Mesenchymal stem cell (in vitro differentiated cells and primary cell): ENCODE measurements at regions not wholly inside any gene's neighbourhood (a gene's known extent, or its start where the extent isn't known, plus 50 kb on each side); places are given as distances from the start of the nearest gene placed in this dataset.
A peak's percentile ranks its signal among the peaks of the same experiment; 100 is the strongest.

Experiments
- DNase-seq: peaks from one replicate; pipeline ENCODE4 v3.0.0-alpha.2; 2013
- H2AFZ ChIP-seq: one replicate; pipeline ENCODE4 v1.6.1; 2013; ENCODE audit warnings: low read depth, mild to moderate bottlenecking, control low read depth, inconsistent platforms, low read length, moderate library complexity
- H2AK5ac ChIP-seq: 2 replicates; pipeline ENCODE4 v1.6.1; 2013; ENCODE audit warnings: low read length, moderate library complexity, mild to moderate bottlenecking, inconsistent platforms; ENCODE audit not compliant: severe bottlenecking
- H2BK120ac ChIP-seq: one replicate; pipeline ENCODE4 v1.6.1; 2013; ENCODE audit warnings: low read depth, mild to moderate bottlenecking, inconsistent platforms, low read length, moderate library complexity
- H2BK12ac ChIP-seq, 2 experiments: one replicate each; pipeline ENCODE4 v1.6.1; 2013; ENCODE audit warnings: inconsistent platforms in 2 of 2, low read length in 2 of 2, mild to moderate bottlenecking in 2 of 2, moderate library complexity in 2 of 2, control low read depth in 1 of 2
- H2BK15ac ChIP-seq: one replicate; pipeline ENCODE4 v1.6.1; 2013; ENCODE audit warnings: mild to moderate bottlenecking, low read depth, inconsistent platforms; ENCODE audit not compliant: poor library complexity, severe bottlenecking
- H2BK5ac ChIP-seq: 2 replicates; pipeline ENCODE4 v1.6.1; 2013; ENCODE audit warnings: low read depth, mild to moderate bottlenecking, low read length, control low read depth, inconsistent platforms; ENCODE audit not compliant: poor library complexity, severe bottlenecking
- H3K14ac ChIP-seq, 2 experiments: one replicate each; pipeline ENCODE4 v1.6.1; 2013; ENCODE audit warnings: inconsistent platforms in 2 of 2, low read length in 2 of 2, control low read depth in 1 of 2, mild to moderate bottlenecking in 1 of 2, moderate library complexity in 1 of 2
- H3K18ac ChIP-seq, 2 experiments: one replicate each; pipeline ENCODE4 v1.6.1; 2013; ENCODE audit warnings: inconsistent platforms in 2 of 2, low read length in 2 of 2, control low read depth in 1 of 2, low read depth in 1 of 2, mild to moderate bottlenecking in 1 of 2
- H3K23ac ChIP-seq, 2 experiments: one replicate each; pipeline ENCODE4 v1.6.1; 2013; ENCODE audit warnings: inconsistent platforms in 2 of 2, low read length in 2 of 2, mild to moderate bottlenecking in 2 of 2, moderate library complexity in 2 of 2, control low read depth in 1 of 2
- H3K27ac ChIP-seq: 2 replicates; pipeline ENCODE4 v1.5.1; 2013; ENCODE audit warnings: mild to moderate bottlenecking, moderate library complexity, low read length, control low read depth, inconsistent platforms; ENCODE audit not compliant: poor library complexity, severe bottlenecking
- H3K27me3 ChIP-seq, 2 experiments: 2 replicates each; pipeline versions ENCODE4 v1.6.1 to v1.7.0; 2013; ENCODE audit warnings: low read length in 2 of 2, mild to moderate bottlenecking in 2 of 2, moderate library complexity in 2 of 2, control low read depth in 1 of 2, inconsistent platforms in 1 of 2; ENCODE audit not compliant: control insufficient read depth in 1 of 2, insufficient read depth in 1 of 2
- H3K36me3 ChIP-seq, 2 experiments: 2 replicates each; pipeline versions ENCODE4 v1.6.1 to v1.7.0; 2013; ENCODE audit warnings: low read length in 2 of 2, control low read depth in 1 of 2, inconsistent platforms in 1 of 2, low read depth in 1 of 2, mild to moderate bottlenecking in 1 of 2; ENCODE audit not compliant: insufficient read depth in 2 of 2, control insufficient read depth in 1 of 2
- H3K4ac ChIP-seq, 2 experiments: one replicate each; pipeline ENCODE4 v1.6.1; 2013; ENCODE audit warnings: inconsistent platforms in 2 of 2, low read length in 2 of 2, mild to moderate bottlenecking in 2 of 2, moderate library complexity in 2 of 2, control low read depth in 1 of 2, low read depth in 1 of 2
- H3K4me1 ChIP-seq: 2 replicates; pipeline ENCODE4 v1.6.1; 2013; ENCODE audit warnings: low read depth, low read length, control low read depth; ENCODE audit not compliant: control insufficient read depth, insufficient read depth
- H3K4me2 ChIP-seq: 2 replicates; pipeline ENCODE4 v1.6.1; 2013; ENCODE audit warnings: low read length, mild to moderate bottlenecking, inconsistent platforms; ENCODE audit not compliant: poor library complexity, severe bottlenecking
- H3K4me3 ChIP-seq, 2 experiments: 2 replicates each; pipeline versions ENCODE4 v1.5.1 to v1.7.0; 2013; ENCODE audit warnings: low read length in 2 of 2, mild to moderate bottlenecking in 2 of 2, control low read depth in 1 of 2, low read depth in 1 of 2; ENCODE audit not compliant: insufficient read depth in 1 of 2
- H3K79me1 ChIP-seq: replicated peaks from 2 replicates; pipeline ENCODE4 v1.6.1; 2013; ENCODE audit warnings: mild to moderate bottlenecking, control low read depth, low read length, inconsistent platforms; ENCODE audit not compliant: poor library complexity, severe bottlenecking
- H3K9ac ChIP-seq: 2 replicates; pipeline ENCODE4 v1.7.0; 2013; ENCODE audit warnings: mild to moderate bottlenecking, low read length, moderate library complexity
- H3K9me3 ChIP-seq: 2 replicates; pipeline ENCODE4 v1.7.0; 2013; ENCODE audit warnings: mild to moderate bottlenecking, low read length; ENCODE audit not compliant: control insufficient read depth
- H4K8ac ChIP-seq: one replicate; pipeline ENCODE4 v1.6.1; 2013; ENCODE audit warnings: inconsistent platforms, mild to moderate bottlenecking, low read length, moderate library complexity
- H4K91ac ChIP-seq: one replicate; pipeline ENCODE4 v1.6.1; 2013; ENCODE audit warnings: mild to moderate bottlenecking, low read length, inconsistent platforms
- WGBS: methylation state at CpG from one replicate; pipeline ENCODE4 v1.1.7; 2013; ENCODE audit warnings: mixed read lengths; 5-methylcytosine and 5-hydroxymethylcytosine counted together

DNA sequence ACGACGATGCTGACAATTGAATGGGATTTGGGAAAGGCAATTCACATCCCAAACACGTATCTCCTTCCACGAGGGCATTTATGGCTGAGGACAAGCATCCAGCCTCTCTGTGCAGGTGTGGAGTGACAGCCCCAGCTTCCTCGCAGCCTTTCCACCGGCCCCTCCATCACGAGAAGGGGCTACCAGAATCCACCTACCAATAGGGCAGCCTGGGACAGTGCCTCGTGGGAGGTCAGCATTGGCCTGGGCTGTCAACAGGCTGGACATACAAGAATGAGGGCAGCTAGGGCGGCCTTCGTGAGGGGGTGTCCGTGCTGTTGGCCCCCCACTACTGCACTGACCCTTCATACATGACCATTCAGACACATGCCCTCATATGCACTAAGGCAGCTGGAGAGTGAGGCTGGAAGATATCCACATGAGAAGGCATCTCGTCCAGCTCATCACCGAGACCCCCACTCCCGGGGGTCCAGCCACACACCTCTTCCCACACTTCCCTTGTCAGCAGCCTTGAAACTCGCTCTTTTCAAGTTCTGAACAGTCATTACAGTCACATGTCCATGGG is 81.0 kb upstream of the ADRA2C start:
- no peak for DNase-seq
- Histone ChIP-seq H3K9me3 (no peaks in the 10 kb centered on the region), H2AFZ (no peak overlapping the region), H2AK5ac (no peak overlapping the region), H3K36me3 (no peaks in the 10 kb centered on the region), H2BK15ac (no peak overlapping the region), H3K4me2 (no peak overlapping the region), H3K4me3 (no peak overlapping the region), H2BK120ac (no peak overlapping the region), H2BK5ac (no peak overlapping the region), H4K8ac (no peak overlapping the region), H3K14ac (no peak overlapping the region), H3K27me3 (peaks cover 3 to 47% of the 10 kb centered on the region in 2 experiments), H4K91ac (no peak overlapping the region), H3K79me1 (no peaks in the 10 kb centered on the region), H3K18ac (no peak overlapping the region), H3K4ac (no peak overlapping the region), H3K9ac (no peak overlapping the region), H3K23ac (no peak overlapping the region), H2BK12ac (no peak overlapping the region), H3K27ac (no peak overlapping the region), H3K4me1 (peaks cover 1% of the 10 kb centered on the region)
- 80% methylated on average over 13 of the region's 15 CpGs for WGBS

DNA sequence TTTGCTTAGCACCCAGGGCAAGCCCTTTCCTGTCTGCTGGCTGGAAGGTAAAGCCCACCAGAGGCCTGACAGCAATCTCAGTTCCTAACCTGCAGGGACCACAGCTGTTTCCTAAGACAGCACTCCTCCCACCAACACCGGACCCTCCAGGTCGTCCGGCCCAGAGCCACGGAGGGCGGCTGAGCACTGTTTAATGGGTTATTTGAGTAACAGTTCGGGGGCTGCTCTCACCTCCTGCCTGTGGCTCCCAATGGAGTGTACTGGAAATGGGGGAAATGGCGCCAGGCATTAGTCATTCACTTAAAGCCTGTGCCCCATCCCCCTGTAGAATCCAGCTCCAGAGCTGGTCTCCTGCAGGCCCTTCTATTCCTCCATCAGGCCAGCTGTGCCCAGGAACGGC is 81.6 kb upstream of the ADRA2C start:
- Histone ChIP-seq H3K4me1 (peaks cover 1% of the 10 kb centered on the region), H3K36me3 (no peaks in the 10 kb centered on the region), H3K27ac (no peak overlapping the region), H3K4me3 (no peak overlapping the region), H2BK12ac (no peak overlapping the region), H3K79me1 (no peaks in the 10 kb centered on the region), H3K18ac (no peak overlapping the region), H3K4me2 (no peak overlapping the region), H3K27me3 (peaks cover 3 to 50% of the 10 kb centered on the region in 2 experiments), H2AFZ (no peak overlapping the region), H2AK5ac (no peak overlapping the region), H2BK15ac (no peak overlapping the region), H3K9ac (no peak overlapping the region), H2BK120ac (no peak overlapping the region), H3K9me3 (no peaks in the 10 kb centered on the region), H4K8ac (no peak overlapping the region), H3K4ac (no peak overlapping the region), H3K14ac (no peak overlapping the region), H2BK5ac (no peak overlapping the region), H4K91ac (no peak overlapping the region), H3K23ac (no peak overlapping the region)
- DNase-seq, result no peak
- 77% methylated on average over 3 of the region's 8 CpGs for WGBS

DNA sequence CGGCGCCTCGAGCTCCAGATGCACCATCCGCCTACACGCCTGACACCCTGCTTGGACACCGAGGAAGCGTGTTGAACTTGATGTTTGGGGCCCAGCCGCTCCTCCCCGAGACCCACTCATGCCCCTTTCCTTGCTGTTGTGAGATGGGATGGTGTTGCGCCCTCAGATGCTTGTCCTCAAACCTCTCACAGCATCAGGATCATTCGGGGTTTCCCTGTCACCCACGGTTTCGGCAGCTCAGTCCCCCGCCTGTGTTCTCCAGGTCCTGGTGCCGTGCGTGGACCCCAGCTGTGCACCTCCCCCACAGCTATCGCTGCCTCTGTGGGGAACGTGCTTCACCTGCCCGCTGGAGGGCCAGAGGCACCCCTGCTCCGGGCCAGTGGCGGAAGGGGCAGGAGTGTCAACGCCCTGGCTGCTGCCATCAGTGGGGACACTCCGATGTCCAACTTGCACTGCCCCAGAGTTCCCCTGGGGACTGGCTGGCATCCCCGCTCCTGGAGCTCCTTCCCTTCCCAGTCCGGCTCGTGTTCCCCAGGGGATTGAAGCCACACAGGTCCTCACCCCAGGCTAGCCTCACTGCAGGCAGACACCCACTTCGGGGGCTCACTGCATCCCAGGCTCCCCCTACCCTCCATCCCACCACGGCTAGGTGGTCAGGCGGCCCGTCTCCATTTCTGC is 82.3 kb upstream of the ADRA2C start:
- H3K27me3 ChIP-seq, result peaks cover 3 to 48% of the 10 kb centered on the region in 2 experiments
- H3K14ac ChIP-seq, result no peak overlapping the region
- no peaks in the 10 kb centered on the region for H3K36me3 ChIP-seq
- no peaks in the 10 kb centered on the region for H3K9me3 ChIP-seq
- 92% methylated on average over 30 of the region's 30 CpGs for WGBS
- no peak overlapping the region for H3K4me3 ChIP-seq
- H3K27ac ChIP-seq, result no peak overlapping the region
- DNase-seq, result no peak
- no peak overlapping the region for H3K4me2 ChIP-seq
- H2AFZ ChIP-seq, result no peak overlapping the region
- peak overlapping the region; percentile 47 for H4K91ac ChIP-seq
- H4K8ac ChIP-seq, result no peak overlapping the region
- H2AK5ac ChIP-seq, result no peak overlapping the region
- no peaks in the 10 kb centered on the region for H3K79me1 ChIP-seq
- H2BK12ac ChIP-seq, result no peak overlapping the region
- peaks cover 1% of the 10 kb centered on the region for H3K4me1 ChIP-seq
- no peak overlapping the region for H2BK120ac ChIP-seq
- no peak overlapping the region for H2BK15ac ChIP-seq
- H3K9ac ChIP-seq, result no peak overlapping the region
- no peak overlapping the region for H3K4ac ChIP-seq
- H3K18ac ChIP-seq, result no peak overlapping the region
- H3K23ac ChIP-seq, result no peak overlapping the region
- H2BK5ac ChIP-seq, result no peak overlapping the region

DNA sequence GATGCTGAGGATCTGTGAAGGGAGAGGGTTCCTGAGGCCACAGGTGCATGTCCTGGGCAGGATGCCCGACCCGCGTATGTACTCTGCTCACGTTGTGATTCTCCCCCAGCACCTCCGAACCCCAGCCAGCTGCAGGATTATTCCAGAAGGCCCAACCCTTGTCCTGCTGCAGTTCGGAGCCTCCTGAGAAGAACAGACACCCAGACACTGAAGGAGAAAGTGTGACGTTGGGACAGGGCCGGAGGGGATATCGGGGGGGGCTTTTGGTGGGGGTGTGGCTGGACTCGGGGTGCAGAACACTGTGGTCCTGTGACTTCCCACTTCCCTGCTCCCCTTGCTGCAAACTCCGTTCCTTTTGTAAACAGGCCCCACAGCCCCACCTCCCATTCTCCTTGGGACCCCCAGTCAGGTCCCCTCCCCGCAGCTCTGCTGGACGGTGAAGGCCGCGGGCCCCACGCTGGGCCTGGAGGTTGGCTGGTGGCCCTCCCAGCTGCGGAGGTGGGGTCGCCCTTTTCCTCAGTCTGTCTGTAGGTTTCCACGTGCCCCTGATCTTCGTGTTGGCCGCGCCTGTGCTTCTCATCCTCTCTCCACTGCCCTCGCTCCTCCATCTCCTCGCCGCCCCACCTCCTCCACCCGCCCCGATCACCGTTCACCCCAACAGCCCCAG is 83.0 kb upstream of the ADRA2C start:
- no peaks in the 10 kb centered on the region for H3K9me3 ChIP-seq
- no peak overlapping the region for H2AFZ ChIP-seq
- no peak overlapping the region for H2BK120ac ChIP-seq
- H3K23ac ChIP-seq, result no peak overlapping the region
- H3K4me3 ChIP-seq, result no peak overlapping the region
- H3K4me1 ChIP-seq, result peaks cover 1% of the 10 kb centered on the region
- WGBS, result 90% methylated on average over 28 of the region's 28 CpGs
- no peak overlapping the region for H3K4me2 ChIP-seq
- H3K14ac ChIP-seq, result no peak overlapping the region
- H4K8ac ChIP-seq, result no peak overlapping the region
- DNase-seq, result no peak
- no peaks in the 10 kb centered on the region for H3K79me1 ChIP-seq
- H2BK5ac ChIP-seq, result no peak overlapping the region
- no peak overlapping the region for H4K91ac ChIP-seq
- H3K9ac ChIP-seq, result no peak overlapping the region
- H2BK12ac ChIP-seq, result no peak overlapping the region
- no peak overlapping the region for H3K4ac ChIP-seq
- H3K27ac ChIP-seq, result no peak overlapping the region
- H3K36me3 ChIP-seq, result no peaks in the 10 kb centered on the region
- peaks cover 3 to 54% of the 10 kb centered on the region in 2 experiments for H3K27me3 ChIP-seq
- no peak overlapping the region for H2BK15ac ChIP-seq
- H2AK5ac ChIP-seq, result no peak overlapping the region
- H3K18ac ChIP-seq, result no peak overlapping the region
